WTC11 (cell line): ENCODE measurements at regions not wholly inside any gene's neighbourhood (a gene's known extent, or its start where the extent isn't known, plus 50 kb on each side); places are given as distances from the start of the nearest gene placed in this dataset.

Source experiments
- ATAC-seq: fragments of 200-7000 bp; cut with Tn5 transposase; 2 replicates; pipeline ENCODE4 v1.10.0; 2021; ENCODE audit warnings: mild to moderate bottlenecking, moderate library complexity
- CTCF ChIA-PET: fragments of 300-600 bp; sonication (Branson Sonifier 250); formaldehyde crosslinking; loops from one replicate; lab custom pipeline; 2021; ENCODE audit warnings: antibody characterized with exemption; lab: Charles Lee
- POLR2A ChIA-PET: fragments of 350-600 bp; sonication (Branson Sonifier 250); formaldehyde crosslinking; loops from one replicate; lab custom pipeline; 2021; ENCODE audit warnings: antibody characterized with exemption; lab: Charles Lee
- DNase-seq: peaks from one replicate; pipeline ENCODE4 v3.0.0; 2021; ENCODE audit warnings: low spot score
- H3K27ac Mint-ChIP-seq: 2 replicates; pipeline ENCODE4 v1.8.0; 2021; ENCODE audit warnings: mixed read lengths
- H3K27me3 Mint-ChIP-seq: 2 replicates; pipeline ENCODE4 v1.8.0; 2021; ENCODE audit warnings: low read depth, mild to moderate bottlenecking, moderate library complexity, mixed read lengths
- H3K36me3 Mint-ChIP-seq: 2 replicates; pipeline ENCODE4 v1.8.0; 2021; ENCODE audit warnings: mixed read lengths
- H3K4me1 Mint-ChIP-seq: 2 replicates; pipeline ENCODE4 v1.8.0; 2022; ENCODE audit warnings: mixed read lengths
- H3K4me3 Mint-ChIP-seq: 2 replicates; pipeline ENCODE4 v1.8.0; 2021; ENCODE audit warnings: mild to moderate bottlenecking, moderate library complexity, mixed read lengths
- H3K9me3 Mint-ChIP-seq: 2 replicates; pipeline ENCODE4 v1.8.0; 2021; ENCODE audit warnings: mixed read lengths
- ATF6 ChIP-seq: sonication (generic); formaldehyde crosslinking; IDR thresholded peaks from 2 replicates; pipeline ENCODE4 v1.8.1; 2023; ENCODE audit warnings: mild to moderate bottlenecking, missing genetic modification reagents
- ELF4 ChIP-seq: sonication (generic); formaldehyde crosslinking; IDR thresholded peaks from 2 replicates; pipeline ENCODE4 v1.8.1; 2022; ENCODE audit warnings: low read depth, mild to moderate bottlenecking, moderate library complexity, missing genetic modification reagents
- EMX1 ChIP-seq: fragments of 250-450 bp; sonication (Bioruptor Pico); IDR thresholded peaks from 2 replicates; pipeline ENCODE4 v1.8.0; 2021; ENCODE audit warnings: mild to moderate bottlenecking
- FOXK1 ChIP-seq: sonication (generic); formaldehyde crosslinking; IDR thresholded peaks from 2 replicates; pipeline ENCODE4 v1.8.0; 2022; ENCODE audit warnings: mild to moderate bottlenecking, moderate library complexity, missing genetic modification reagents
- IRF1 ChIP-seq: sonication (generic); formaldehyde crosslinking; IDR thresholded peaks from 2 replicates; pipeline ENCODE4 v1.8.0; 2023; ENCODE audit warnings: missing genetic modification reagents
- MAX ChIP-seq: sonication (generic); formaldehyde crosslinking; IDR thresholded peaks from 2 replicates; pipeline ENCODE4 v1.8.0; 2022; ENCODE audit warnings: mild to moderate bottlenecking, missing genetic modification reagents
- NFE2L1 ChIP-seq: sonication (generic); formaldehyde crosslinking; IDR thresholded peaks from 2 replicates; pipeline ENCODE4 v1.8.1; 2023; ENCODE audit warnings: missing genetic modification reagents
- NR3C1 ChIP-seq: sonication (generic); formaldehyde crosslinking; conservative IDR thresholded peaks from 2 replicates; pipeline ENCODE4 v1.8.1; 2023; ENCODE audit warnings: low read depth, mild to moderate bottlenecking, missing genetic modification reagents
- PRRX2 ChIP-seq: fragments of 250-450 bp; sonication (Bioruptor Pico); IDR thresholded peaks from 2 replicates; pipeline ENCODE4 v1.8.0; 2021; ENCODE audit warnings: mild to moderate bottlenecking
- SMAD3 ChIP-seq: sonication (generic); formaldehyde crosslinking; IDR thresholded peaks from 2 replicates; pipeline ENCODE4 v1.8.0; 2022; ENCODE audit warnings: missing genetic modification reagents, mild to moderate bottlenecking, borderline replicate concordance
- SP1 ChIP-seq: sonication (generic); formaldehyde crosslinking; conservative IDR thresholded peaks from 2 replicates; pipeline ENCODE4 v1.8.1; 2022; ENCODE audit warnings: missing genetic modification reagents
- TCF7 ChIP-seq: sonication (generic); formaldehyde crosslinking; IDR thresholded peaks from 2 replicates; pipeline ENCODE4 v1.8.0; 2022; ENCODE audit warnings: mild to moderate bottlenecking, low read depth, missing genetic modification reagents, moderate library complexity
- TEAD1 ChIP-seq: sonication (generic); formaldehyde crosslinking; IDR thresholded peaks from 2 replicates; pipeline ENCODE4 v1.8.0; 2022; ENCODE audit warnings: mild to moderate bottlenecking, missing genetic modification reagents
- USF1 ChIP-seq: sonication (generic); formaldehyde crosslinking; IDR thresholded peaks from 2 replicates; pipeline ENCODE4 v1.8.0; 2022; ENCODE audit warnings: mild to moderate bottlenecking, missing genetic modification reagents
- ZNF138 ChIP-seq: sonication (generic); formaldehyde crosslinking; conservative IDR thresholded peaks from 2 replicates; pipeline ENCODE4 v1.8.1; 2022; ENCODE audit warnings: mild to moderate bottlenecking, moderate library complexity, missing genetic modification reagents
- ZNF219 ChIP-seq: sonication (generic); formaldehyde crosslinking; IDR thresholded peaks from 2 replicates; pipeline ENCODE4 v1.8.0; 2023; ENCODE audit warnings: missing genetic modification reagents, mild to moderate bottlenecking, borderline replicate concordance
- ZNF263 ChIP-seq: sonication (generic); formaldehyde crosslinking; IDR thresholded peaks from 2 replicates; pipeline ENCODE4 v1.8.1; 2022; ENCODE audit warnings: low read depth, mild to moderate bottlenecking, moderate library complexity, missing genetic modification reagents
- ZNF281 ChIP-seq: sonication (generic); formaldehyde crosslinking; IDR thresholded peaks from 2 replicates; pipeline ENCODE4 v1.8.0; 2023; ENCODE audit warnings: mild to moderate bottlenecking, missing genetic modification reagents
- ZNF396 ChIP-seq: fragments of 250-450 bp; sonication (Bioruptor Pico); IDR thresholded peaks from 2 replicates; pipeline ENCODE4 v1.8.0; 2021; ENCODE audit warnings: mild to moderate bottlenecking, moderate library complexity, borderline replicate concordance
- ZNF425 ChIP-seq: fragments of 250-450 bp; sonication (Bioruptor Pico); conservative IDR thresholded peaks from 2 replicates; pipeline ENCODE4 v1.9.0; 2021; ENCODE audit warnings: mild to moderate bottlenecking
- ZNF671 ChIP-seq: fragments of 250-450 bp; sonication (Bioruptor Pico); IDR thresholded peaks from 2 replicates; pipeline ENCODE4 v1.8.0; 2021; ENCODE audit warnings: mild to moderate bottlenecking
- ZSCAN18 ChIP-seq: fragments of 250-450 bp; sonication (Bioruptor Pico); IDR thresholded peaks from 2 replicates; pipeline ENCODE4 v2.1.2; 2022; ENCODE audit warnings: mild to moderate bottlenecking, moderate library complexity
- TF ChIP-seq, protein P1 (sequence below): sonication (generic); formaldehyde crosslinking; IDR thresholded peaks from 2 replicates; pipeline ENCODE4 v1.8.1; 2023; ENCODE audit warnings: mild to moderate bottlenecking, missing genetic modification reagents, moderate library complexity
- TF ChIP-seq, protein P2 (sequence below): sonication (generic); formaldehyde crosslinking; IDR thresholded peaks from 2 replicates; pipeline ENCODE4 v1.8.1; 2022; ENCODE audit warnings: missing genetic modification reagents, borderline replicate concordance

DNA sequence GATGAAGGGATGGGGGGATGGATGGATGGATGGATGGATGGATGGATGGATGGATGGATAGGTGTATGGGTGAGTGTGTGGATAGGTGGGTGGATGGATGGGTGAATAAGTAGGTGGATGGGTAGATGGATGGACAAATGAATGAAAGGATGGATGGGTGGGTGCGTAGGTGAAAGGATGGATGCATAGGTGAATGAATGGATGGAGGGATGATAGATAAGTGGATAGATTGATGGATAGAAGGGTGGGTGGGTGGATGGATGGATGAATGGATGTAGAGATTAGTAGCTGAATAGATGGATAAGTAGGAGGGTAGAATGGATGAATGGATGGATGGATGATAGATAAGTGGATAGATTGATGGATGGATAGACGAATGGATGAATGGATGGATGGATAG lies 152.7 kb downstream of the MN1 start:
- peaks cover 5% of the 10 kb centered on the region; the same call in 1 of the 2 replicates for H3K4me1 Mint-ChIP-seq
- H3K27me3 Mint-ChIP-seq: peaks cover 20% of the 10 kb centered on the region
- ATAC-seq (no peak), DNase-seq (no peak)
- CTCF ChIA-PET: no interaction called here
- no peak overlapping the region for H3K4me3 Mint-ChIP-seq
- POLR2A ChIA-PET: no interaction called here
- H3K27ac Mint-ChIP-seq: no peak overlapping the region
- H3K36me3 Mint-ChIP-seq: no peaks in the 10 kb centered on the region
- TF ChIP-seq ZNF138 (CRISPR knock-in tag): no peak
- no peak for TF ChIP-seq ZNF219 (CRISPR knock-in tag)
- TF ChIP-seq, protein P1, sequence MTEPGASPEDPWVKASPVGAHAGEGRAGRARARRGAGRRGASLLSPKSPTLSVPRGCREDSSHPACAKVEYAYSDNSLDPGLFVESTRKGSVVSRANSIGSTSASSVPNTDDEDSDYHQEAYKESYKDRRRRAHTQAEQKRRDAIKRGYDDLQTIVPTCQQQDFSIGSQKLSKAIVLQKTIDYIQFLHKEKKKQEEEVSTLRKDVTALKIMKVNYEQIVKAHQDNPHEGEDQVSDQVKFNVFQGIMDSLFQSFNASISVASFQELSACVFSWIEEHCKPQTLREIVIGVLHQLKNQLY (CRISPR knock-in tag): no peak
- TF ChIP-seq PRRX2 (CRISPR knock-in tag): no peak
- TF ChIP-seq ZNF671 (CRISPR knock-in tag): no peak
- no peak for TF ChIP-seq ZSCAN18
- H3K9me3 Mint-ChIP-seq: peaks cover 4% of the 10 kb centered on the region

DNA sequence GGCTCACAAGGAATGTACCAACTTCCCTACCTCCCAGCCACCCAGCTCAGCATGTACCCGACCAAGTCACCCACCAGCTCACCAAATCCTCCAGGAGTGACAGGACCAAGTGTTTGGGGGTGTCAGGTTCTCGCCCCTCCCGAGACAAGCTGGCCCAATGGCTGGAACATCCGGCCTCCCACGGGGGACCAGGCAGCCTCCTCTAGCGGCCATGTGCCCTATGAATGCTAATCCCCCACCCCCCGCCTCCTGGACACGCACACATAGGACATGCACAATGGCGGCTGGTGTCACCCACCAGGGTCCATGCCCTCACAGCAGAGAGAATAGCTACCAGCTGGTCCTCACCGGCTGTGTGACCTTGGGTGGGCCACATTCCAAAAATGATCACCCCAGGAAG lies 151.0 kb downstream of the MN1 start:
- Mint-ChIP-seq H3K9me3 (peaks cover 4% of the 10 kb centered on the region), H3K36me3 (no peaks in the 10 kb centered on the region), H3K27ac (no peak overlapping the region), H3K4me1 (peaks cover 12% of the 10 kb centered on the region), H3K4me3 (no peak overlapping the region)
- CTCF ChIA-PET: no interaction called here
- POLR2A ChIA-PET: no interaction called here
- TF ChIP-seq MAX (CRISPR knock-in tag): no peak
- TF ChIP-seq USF1 (CRISPR knock-in tag): no peak
- TF ChIP-seq ZNF425: no peak
- no peak for TF ChIP-seq TCF7 (CRISPR knock-in tag)
- TF ChIP-seq ZNF396 (CRISPR knock-in tag): no peak
- no peak for TF ChIP-seq NFE2L1 (CRISPR knock-in tag)
- TF ChIP-seq, protein P2, sequence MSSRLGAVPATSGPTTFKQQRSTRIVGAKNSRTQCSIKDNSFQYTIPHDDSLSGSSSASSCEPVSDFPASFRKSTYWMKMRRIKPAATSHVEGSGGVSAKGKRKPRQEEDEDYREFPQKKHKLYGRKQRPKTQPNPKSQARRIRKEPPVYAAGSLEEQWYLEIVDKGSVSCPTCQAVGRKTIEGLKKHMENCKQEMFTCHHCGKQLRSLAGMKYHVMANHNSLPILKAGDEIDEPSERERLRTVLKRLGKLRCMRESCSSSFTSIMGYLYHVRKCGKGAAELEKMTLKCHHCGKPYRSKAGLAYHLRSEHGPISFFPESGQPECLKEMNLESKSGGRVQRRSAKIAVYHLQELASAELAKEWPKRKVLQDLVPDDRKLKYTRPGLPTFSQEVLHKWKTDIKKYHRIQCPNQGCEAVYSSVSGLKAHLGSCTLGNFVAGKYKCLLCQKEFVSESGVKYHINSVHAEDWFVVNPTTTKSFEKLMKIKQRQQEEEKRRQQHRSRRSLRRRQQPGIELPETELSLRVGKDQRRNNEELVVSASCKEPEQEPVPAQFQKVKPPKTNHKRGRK (CRISPR knock-in tag): no peak
- no peak for TF ChIP-seq EMX1 (CRISPR knock-in tag)
- TF ChIP-seq SMAD3: no peak
- TF ChIP-seq IRF1 (CRISPR knock-in tag): no peak
- TF ChIP-seq ZNF281 (CRISPR knock-in tag): no peak
- no peak for TF ChIP-seq SP1 (CRISPR knock-in tag)
- no peak for TF ChIP-seq ATF6 (CRISPR knock-in tag)
- no peak for TF ChIP-seq ZNF263 (CRISPR knock-in tag)
- no peak for TF ChIP-seq FOXK1 (CRISPR knock-in tag)
- no peak for TF ChIP-seq ELF4
- TF ChIP-seq TEAD1: no peak
- no peak for TF ChIP-seq NR3C1 (CRISPR knock-in tag)
- TF ChIP-seq, all 79 proteins: peak for 0
- DNase-seq (no peak), ATAC-seq (no peak)
- H3K27me3 Mint-ChIP-seq: peaks cover 25% of the 10 kb centered on the region
